Smooth muscle cell (in vitro differentiated cells): ENCODE measurements at regions not wholly inside any gene's neighbourhood (a gene's known extent, or its start where the extent isn't known, plus 50 kb on each side); places are given as distances from the start of the nearest gene placed in this dataset.
"Not testable (repeated sequence)": the region's sequence is repeated elsewhere in the genome, so short reads cannot be mapped to it uniquely, and the experiment has no call there.

Experiments
- DNase-seq: peaks from one replicate; lab custom pipeline; 2025; ENCODE audit not compliant: unreplicated experiment; lab: John Stamatoyannopoulos, UW
- H2AFZ ChIP-seq: fragments of 200-600 bp; sonication (generic); 2 replicates; pipeline ENCODE4 v1.6.0; 2016; ENCODE audit warnings: antibody characterized with exemption, low read depth, mild to moderate bottlenecking
- H3F3A ChIP-seq: fragments of 200-600 bp; sonication (generic); 2 replicates; pipeline ENCODE4 v1.6.0; 2017; ENCODE audit warnings: antibody characterized with exemption, low read depth
- H3K27ac ChIP-seq: fragments of 200-600 bp; sonication (generic); 2 replicates; pipeline ENCODE4 v1.5.1; 2016; ENCODE audit warnings: low read depth, mild to moderate bottlenecking
- H3K27me3 ChIP-seq: fragments of 200-600 bp; sonication (generic); 2 replicates; pipeline ENCODE4 v1.6.1; 2016; ENCODE audit warnings: low read depth, mild to moderate bottlenecking
- H3K36me3 ChIP-seq: fragments of 200-600 bp; sonication (generic); 2 replicates; pipeline ENCODE4 v1.5.1; 2016; ENCODE audit warnings: low read depth
- H3K4me1 ChIP-seq: fragments of 200-600 bp; sonication (generic); 2 replicates; pipeline ENCODE4 v1.5.1; 2016; ENCODE audit warnings: low read depth
- H3K4me2 ChIP-seq: fragments of 200-600 bp; sonication (generic); 2 replicates; pipeline ENCODE4 v1.6.0; 2016; ENCODE audit warnings: mild to moderate bottlenecking
- H3K4me3 ChIP-seq: fragments of 200-600 bp; sonication (generic); 2 replicates; pipeline ENCODE4 v1.5.1; 2016; ENCODE audit warnings: mild to moderate bottlenecking
- H3K79me2 ChIP-seq: fragments of 200-600 bp; sonication (generic); 2 replicates; pipeline ENCODE4 v1.6.0; 2016; ENCODE audit warnings: low read depth, mild to moderate bottlenecking
- H3K9ac ChIP-seq: fragments of 200-600 bp; sonication (generic); 2 replicates; pipeline ENCODE4 v1.6.0; 2016; ENCODE audit warnings: low read depth
- H3K9me3 ChIP-seq: fragments of 200-600 bp; sonication (generic); replicated peaks from 2 replicates; pipeline ENCODE4 v1.5.1; 2016; ENCODE audit warnings: low read depth
- H4K20me1 ChIP-seq: fragments of 200-600 bp; sonication (generic); 2 replicates; pipeline ENCODE4 v1.6.0; 2016; ENCODE audit warnings: low read depth
- CTCF ChIP-seq: fragments of 200-600 bp; sonication (generic); IDR thresholded peaks from 2 replicates; pipeline ENCODE4 v1.5.1; 2017; ENCODE audit warnings: borderline replicate concordance, mild to moderate bottlenecking, antibody characterized with exemption; ENCODE audit not compliant: insufficient read depth, poor library complexity, severe bottlenecking
- WGBS: methylation state at CpG from one replicate; pipeline ENCODE4 v1.1.7; 2016; ENCODE audit warnings: low lambda C conversion rate; 5-methylcytosine and 5-hydroxymethylcytosine counted together

- WGBS, result 85% methylated on average over 4 of the region's 4 CpGs
- no peaks in the 10 kb centered on the region for H3K27me3 ChIP-seq
- H4K20me1 ChIP-seq, result no peaks in the 10 kb centered on the region
These were observed 239.1 kb downstream of the FOXG1 start for GRCh38 chr14:29005647-29006046.

GRCh38 chr14:29007990-29008389 is 241.4 kb downstream of the FOXG1 start:
- H3K4me1 ChIP-seq, result no peaks in the 10 kb centered on the region
- no peaks in the 10 kb centered on the region for H3K79me2 ChIP-seq
- no peaks in the 10 kb centered on the region for H3K9me3 ChIP-seq
- H3K36me3 ChIP-seq, result no peaks in the 10 kb centered on the region
- no peak overlapping the region for H3K9ac ChIP-seq
- H3F3A ChIP-seq, result no peaks in the 10 kb centered on the region
- no peak overlapping the region for H3K4me3 ChIP-seq
- H3K4me2 ChIP-seq, result no peak overlapping the region
- DNase-seq, result no peak
- H3K27ac ChIP-seq, result no peak overlapping the region
- TF ChIP-seq CTCF, result no peak
- 77% methylated on average over 2 of the region's 2 CpGs for WGBS
- no peaks in the 10 kb centered on the region for H3K27me3 ChIP-seq
- H2AFZ ChIP-seq, result no peak overlapping the region
- no peaks in the 10 kb centered on the region for H4K20me1 ChIP-seq

More at GRCh38 chr14:29005647-29006046, 239.1 kb downstream of the FOXG1 start:
- H3K4me2 ChIP-seq, result no peak overlapping the region
- no peaks in the 10 kb centered on the region for H3K79me2 ChIP-seq
- H3K4me3 ChIP-seq, result no peak overlapping the region
- H3K9me3 ChIP-seq, result no peaks in the 10 kb centered on the region
- no peak for TF ChIP-seq CTCF
- no peak for DNase-seq
- H3K36me3 ChIP-seq, result no peaks in the 10 kb centered on the region
- H3F3A ChIP-seq, result no peaks in the 10 kb centered on the region
- no peaks in the 10 kb centered on the region for H3K4me1 ChIP-seq
- H2AFZ ChIP-seq, result no peak overlapping the region
- H3K27ac ChIP-seq, result no peak overlapping the region
- H3K9ac ChIP-seq, result no peak overlapping the region

- H3K4me2 ChIP-seq, result no peak overlapping the region
- H3K79me2 ChIP-seq, result no peaks in the 10 kb centered on the region
- H3K9me3 ChIP-seq, result no peaks in the 10 kb centered on the region
- no peaks in the 10 kb centered on the region for H3K27me3 ChIP-seq
- H3F3A ChIP-seq, result no peaks in the 10 kb centered on the region
- H2AFZ ChIP-seq, result no peak overlapping the region
- H3K36me3 ChIP-seq, result no peaks in the 10 kb centered on the region
- H3K4me1 ChIP-seq, result no peaks in the 10 kb centered on the region
- no peak overlapping the region for H3K4me3 ChIP-seq
- no peaks in the 10 kb centered on the region for H4K20me1 ChIP-seq
- peak; percentile 79 for TF ChIP-seq CTCF
- H3K27ac ChIP-seq, result no peak overlapping the region
- no peak for DNase-seq
- WGBS, result 33% methylated on average over 10 of the region's 10 CpGs
- no peak overlapping the region for H3K9ac ChIP-seq
These were observed 249.7 kb downstream of the FOXG1 start for GRCh38 chr14:29016050-29016900.

- H3K9ac ChIP-seq, H3K9me3 ChIP-seq, H3K27me3 ChIP-seq, H4K20me1 ChIP-seq, H3K36me3 ChIP-seq, H3K79me2 ChIP-seq, H3K4me1 ChIP-seq, H3K4me2 ChIP-seq, H2AFZ ChIP-seq, H3F3A ChIP-seq, DNase-seq, H3K4me3 ChIP-seq, H3K27ac ChIP-seq: not testable (repeated sequence)
These were observed 256.9 kb downstream of the FOXG1 start for GRCh38 chr14:29023505-29023904.

GRCh38 chr14:29027441-29027840 is 260.9 kb downstream of the FOXG1 start:
- not testable (repeated sequence) for H3K27me3 ChIP-seq, H3F3A ChIP-seq, DNase-seq, H2AFZ ChIP-seq, H3K9me3 ChIP-seq, H3K27ac ChIP-seq, H3K4me3 ChIP-seq, H3K4me2 ChIP-seq, H4K20me1 ChIP-seq, H3K36me3 ChIP-seq, H3K9ac ChIP-seq, H3K79me2 ChIP-seq
- peaks cover 10% of the 10 kb centered on the region for H3K4me1 ChIP-seq
- whole genome bisulfite sequencing, result 87% methylated on average over 3 of the region's 3 CpGs

- H3F3A ChIP-seq, H3K4me2 ChIP-seq, DNase-seq, H3K4me3 ChIP-seq, H3K79me2 ChIP-seq, H4K20me1 ChIP-seq, H2AFZ ChIP-seq, H3K27me3 ChIP-seq, H3K9ac ChIP-seq, H3K36me3 ChIP-seq, H3K27ac ChIP-seq, H3K9me3 ChIP-seq: not testable (repeated sequence)
- H3K4me1 ChIP-seq, result peaks cover 10% of the 10 kb centered on the region
- 87% methylated on average over 2 of the region's 2 CpGs for WGBS
These were observed 261.5 kb downstream of the FOXG1 start for GRCh38 chr14:29027941-29028705.
